SKM-1 (cell line): ENCODE measurements at regions not wholly inside any gene's neighbourhood (a gene's known extent, or its start where the extent isn't known, plus 50 kb on each side); places are given as distances from the start of the nearest gene placed in this dataset.
"Not testable (repeated sequence)": the region's sequence is repeated elsewhere in the genome, so short reads cannot be mapped to it uniquely, and the experiment has no call there.

Experiments used
- DNase-seq: peaks from one replicate; lab custom pipeline; 2025; ENCODE audit not compliant: unreplicated experiment; lab: John Stamatoyannopoulos, UW

DNA sequence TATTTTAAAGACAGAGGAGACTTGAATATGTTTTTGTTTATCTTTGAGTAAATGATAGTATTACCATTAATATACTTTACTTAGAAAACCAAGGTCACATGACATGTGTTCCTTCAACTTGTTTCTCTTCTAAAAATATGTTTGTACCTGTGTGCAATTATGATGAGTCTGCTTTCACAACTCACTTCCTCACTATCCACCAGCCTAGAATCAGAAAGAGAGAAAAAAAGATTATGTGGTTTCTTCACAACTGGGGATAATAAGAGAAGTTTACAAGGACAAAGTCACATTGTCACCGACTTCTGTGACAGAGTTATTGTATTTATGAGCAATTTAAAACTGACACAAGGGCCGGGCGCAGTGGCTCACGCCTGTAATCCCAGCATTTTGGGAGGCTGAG is 1112.1 kb downstream of the RPA4 start:
- no peak for DNase-seq

DNA sequence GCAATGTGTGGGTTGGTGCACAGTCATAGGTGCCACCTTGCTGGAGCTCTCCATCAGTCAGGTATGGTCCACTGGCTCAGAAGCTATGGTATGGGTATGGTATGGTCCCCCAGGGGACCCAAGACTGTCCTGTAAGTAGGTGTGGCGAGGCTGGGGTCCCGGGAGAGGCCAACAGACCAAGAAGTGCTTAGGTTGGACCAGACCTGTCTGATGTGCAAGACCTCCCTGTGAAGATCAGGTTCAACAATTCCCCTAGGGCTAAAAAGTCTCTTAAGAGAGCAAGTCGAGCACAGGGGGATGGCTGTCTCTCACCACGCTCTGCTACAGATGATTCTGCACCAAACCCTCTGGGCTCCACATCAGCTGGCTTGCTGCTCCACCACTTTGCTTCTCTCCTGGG is 1145.0 kb downstream of the RPA4 start:
- no peak for DNase-seq

DNA sequence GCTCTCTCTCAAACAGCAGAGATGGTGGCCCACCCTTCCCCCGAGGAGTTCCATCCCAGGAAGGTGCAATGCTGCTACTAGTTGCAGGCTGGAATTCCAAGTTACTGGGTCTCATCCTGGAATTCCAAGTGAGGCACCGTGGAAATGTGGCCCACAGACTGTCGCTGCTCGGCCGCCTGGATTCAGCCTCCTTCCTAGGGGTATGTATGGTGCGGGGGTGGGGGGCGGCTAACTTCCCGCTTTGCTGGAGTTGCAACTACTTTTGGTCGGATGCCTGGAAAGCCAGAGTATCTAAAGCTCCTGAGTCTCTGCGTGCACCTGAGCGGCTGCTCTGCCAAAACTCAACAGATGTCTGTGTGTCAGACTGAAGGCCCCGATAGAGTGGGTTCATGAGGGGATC is 1146.2 kb downstream of the RPA4 start:
- DNase-seq, result no peak

DNA sequence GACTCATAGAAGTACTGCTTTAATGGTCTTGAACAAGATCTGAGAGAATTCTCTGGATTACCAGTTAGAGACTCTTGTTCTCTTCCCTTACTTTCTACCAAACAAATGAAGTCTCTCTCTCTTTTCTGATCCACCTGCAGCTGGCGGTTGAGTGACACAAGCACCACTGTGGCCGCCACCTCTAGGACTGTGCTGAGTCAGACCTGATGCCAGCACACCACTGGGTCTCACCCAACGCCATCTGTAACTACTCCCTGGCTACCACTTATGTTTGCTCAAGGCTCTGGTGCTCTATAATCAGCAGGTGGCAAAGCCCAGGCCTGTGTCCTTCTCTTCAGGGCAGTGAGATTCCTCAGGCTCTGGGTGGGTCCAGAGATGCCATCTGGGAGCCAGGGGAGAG is 1173.5 kb downstream of the RPA4 start:
- no peak for DNase-seq

DNA sequence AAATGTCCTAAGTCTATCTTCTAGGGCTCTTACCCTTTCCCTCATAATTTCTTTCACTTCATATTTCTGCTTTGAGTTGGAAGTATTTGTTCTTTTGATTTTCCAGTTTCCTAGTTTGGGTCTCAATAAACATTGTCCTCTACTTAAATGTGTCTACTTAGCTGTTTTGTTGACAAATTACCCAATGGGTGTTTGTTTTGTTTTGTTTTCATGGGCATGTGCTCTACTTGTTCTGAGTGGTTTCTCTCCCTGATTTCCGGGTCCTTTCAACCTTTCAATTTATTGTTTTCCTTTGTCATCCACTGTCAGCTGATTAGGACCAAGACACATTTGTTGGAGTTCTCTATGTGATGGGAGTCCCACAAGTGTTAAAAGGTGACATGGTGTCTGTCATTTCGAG is 1181.4 kb downstream of the RPA4 start:
- no peak for DNase-seq

DNA sequence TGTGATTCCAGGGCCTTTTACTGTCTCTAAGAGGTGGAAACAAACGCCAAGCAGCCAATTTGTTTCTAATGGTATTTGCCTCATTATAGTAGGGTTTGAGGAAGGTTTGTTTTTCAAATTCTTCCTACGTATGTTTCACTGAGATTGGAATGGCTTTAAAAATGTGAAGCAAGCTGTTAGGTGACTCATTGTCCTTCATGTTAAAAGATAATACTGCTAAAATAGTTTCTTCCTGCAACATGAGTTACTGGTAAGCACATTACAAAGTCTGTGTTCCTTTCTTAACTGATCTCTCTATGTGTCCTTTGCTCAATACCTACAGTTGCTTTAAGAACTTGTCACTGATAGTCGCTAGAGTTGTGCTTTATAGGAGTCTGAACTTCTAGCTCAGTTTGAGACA is 1183.9 kb downstream of the RPA4 start:
- no peak for DNase-seq

DNA sequence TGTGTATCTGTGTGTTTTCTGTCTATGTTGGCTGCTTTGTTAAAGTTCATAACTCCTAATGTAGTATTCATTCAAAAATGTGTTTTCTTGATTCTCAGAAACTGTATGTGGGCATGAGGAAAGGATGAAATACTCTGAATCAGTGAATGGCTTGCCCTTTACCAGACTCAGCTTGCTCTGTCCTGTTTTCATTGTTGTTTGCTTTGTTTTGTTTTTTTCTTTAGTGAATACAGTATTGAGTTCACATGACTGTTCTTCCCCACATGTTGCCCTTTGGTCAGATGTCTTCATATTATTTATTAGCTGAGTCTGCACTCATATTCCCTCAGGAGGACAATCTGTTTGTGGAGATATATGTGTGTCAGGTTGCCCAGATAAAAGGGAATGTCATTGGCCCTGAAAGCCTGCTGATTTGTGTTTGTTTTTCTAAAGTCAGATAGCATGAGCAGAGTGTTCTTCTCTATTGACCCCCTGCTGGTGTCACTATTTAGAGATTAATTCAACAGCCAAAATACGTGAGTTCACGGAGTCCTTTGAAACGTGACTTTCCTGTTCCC is 1184.4 kb downstream of the RPA4 start:
- DNase-seq, result no peak

DNA sequence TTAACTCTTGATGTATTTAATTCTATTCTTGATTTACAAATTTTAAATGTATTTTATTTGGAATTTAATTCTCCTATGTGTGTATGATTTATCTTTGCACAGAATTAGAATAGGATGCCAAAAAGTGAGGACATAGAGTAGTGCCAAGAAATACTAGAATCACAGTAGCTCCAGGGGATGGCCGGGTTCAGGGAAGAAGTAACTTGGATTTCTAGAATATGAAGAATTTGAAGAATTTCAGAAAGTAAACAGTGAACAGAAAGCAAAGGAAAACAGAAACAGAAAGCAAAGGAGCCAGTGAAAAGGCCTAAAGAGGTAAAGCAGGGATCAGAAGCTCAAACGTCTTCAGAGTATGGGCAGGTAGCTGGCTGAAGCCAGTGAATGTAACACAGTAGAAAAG is 1187.6 kb downstream of the RPA4 start:
- no peak for DNase-seq

DNA sequence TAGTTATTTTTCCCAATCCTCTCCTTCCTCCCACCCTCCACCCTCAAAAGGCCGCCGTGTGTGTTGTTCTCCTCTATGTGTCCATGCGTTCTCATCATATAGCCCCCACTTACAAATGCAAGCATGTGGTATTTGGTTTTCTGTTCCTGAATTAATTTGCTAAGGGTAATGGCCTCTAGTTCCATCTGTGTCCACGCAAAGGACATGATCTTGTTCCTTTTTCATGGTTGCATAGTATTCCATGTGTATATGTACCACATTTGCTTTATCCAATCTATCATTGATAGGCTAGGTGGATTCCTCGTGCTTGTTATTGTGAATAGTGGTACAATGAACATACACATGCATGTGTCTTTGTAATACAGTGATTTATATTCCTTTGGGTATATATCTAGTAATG is 1193.7 kb downstream of the RPA4 start:
- DNase-seq, result no peak

DNA sequence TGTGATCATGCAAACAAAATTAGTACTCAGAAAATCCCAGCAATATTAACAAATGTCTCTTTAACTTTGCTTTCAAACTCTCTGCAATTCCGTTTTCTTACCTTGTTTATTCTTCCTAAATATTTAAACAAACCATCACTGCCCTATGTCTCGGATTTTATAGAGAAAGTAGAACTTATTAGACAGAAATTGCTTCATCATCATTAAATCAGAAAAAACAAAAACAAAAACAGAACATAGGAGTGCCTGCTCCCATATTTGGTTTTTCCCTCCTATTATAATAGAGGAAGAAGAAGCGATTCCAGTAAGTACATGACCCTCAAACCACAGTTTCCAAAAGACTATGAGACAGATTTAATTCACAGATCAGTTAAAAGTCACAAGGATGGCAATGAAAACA is 1228.0 kb downstream of the RPA4 start:
- no peak for DNase-seq

DNA sequence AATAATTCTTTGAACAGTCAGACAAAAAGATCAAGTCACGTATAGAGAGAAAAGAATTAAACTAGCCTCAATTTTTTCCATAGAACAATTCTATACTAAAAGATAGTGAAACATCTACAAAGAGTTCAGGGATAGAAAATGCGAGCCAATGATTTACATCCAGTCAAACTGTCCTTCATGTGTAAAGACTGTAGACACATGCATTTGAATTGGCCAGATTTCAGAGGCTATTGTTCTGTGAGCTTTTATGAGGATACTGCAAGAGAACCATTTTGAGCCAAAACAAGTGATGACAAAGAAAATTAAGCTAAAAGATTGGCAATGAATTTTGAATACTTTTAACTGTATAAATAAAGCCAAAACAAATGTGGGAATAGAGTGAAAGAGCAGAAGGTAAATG is 1230.3 kb downstream of the RPA4 start:
- no peak for DNase-seq

DNA sequence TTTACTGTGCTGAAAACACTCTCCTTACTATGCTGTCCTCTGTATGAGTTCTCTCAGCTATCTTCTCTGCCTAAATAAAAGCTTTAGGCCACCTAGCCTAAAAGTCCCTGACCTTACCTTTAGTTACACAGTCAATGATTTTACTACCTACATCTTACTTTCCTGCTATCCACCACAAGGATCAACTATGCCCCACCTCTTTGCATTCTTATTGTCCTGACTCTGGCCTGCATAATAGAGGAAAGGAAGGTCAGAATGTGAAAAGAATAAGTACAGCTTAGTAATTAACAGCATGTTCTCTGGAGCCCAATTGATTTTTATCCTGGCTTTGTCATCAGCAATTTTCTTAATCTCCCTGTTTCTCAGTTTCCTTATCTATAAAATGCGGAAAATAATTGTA is 1257.8 kb downstream of the RPA4 start:
- no peak for DNase-seq

DNA sequence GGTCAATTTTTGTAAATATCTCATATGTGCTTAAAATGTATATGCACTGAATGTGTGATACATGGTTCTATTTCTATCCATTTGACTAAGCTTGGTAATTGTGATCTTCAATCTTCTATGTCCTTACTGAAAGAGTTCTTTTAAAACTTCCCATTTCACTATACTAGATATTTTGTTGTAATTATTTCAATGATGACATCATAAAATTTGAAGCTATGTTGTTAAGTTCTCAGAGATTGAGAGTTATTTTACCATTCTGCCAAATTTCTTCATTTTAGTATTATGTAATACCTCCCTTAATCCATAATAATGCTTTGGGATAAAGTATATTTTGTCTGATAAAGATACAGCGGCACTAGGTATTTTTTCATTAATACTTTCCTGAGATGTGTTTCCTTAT is 1307.3 kb downstream of the RPA4 start:
- DNase-seq, result no peak

DNA sequence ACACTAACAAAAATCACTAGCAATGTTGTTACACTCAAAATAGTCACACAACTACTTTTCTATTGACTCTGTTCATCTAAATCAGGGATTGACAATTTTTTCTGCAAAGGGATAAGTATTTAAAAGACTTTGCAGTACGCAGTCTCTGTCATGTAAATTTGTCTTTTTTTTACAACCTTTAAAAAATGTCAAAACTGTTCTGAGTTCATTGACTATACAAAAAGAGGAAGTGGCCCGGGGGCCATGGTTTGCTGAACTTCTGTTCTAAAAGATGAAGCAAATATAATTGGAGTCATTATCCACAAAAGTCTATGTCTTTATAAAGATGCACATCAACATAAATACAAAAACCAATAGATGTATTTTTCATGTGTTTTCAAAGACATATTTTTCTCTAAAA is 1310.3 kb downstream of the RPA4 start:
- no peak for DNase-seq

DNA sequence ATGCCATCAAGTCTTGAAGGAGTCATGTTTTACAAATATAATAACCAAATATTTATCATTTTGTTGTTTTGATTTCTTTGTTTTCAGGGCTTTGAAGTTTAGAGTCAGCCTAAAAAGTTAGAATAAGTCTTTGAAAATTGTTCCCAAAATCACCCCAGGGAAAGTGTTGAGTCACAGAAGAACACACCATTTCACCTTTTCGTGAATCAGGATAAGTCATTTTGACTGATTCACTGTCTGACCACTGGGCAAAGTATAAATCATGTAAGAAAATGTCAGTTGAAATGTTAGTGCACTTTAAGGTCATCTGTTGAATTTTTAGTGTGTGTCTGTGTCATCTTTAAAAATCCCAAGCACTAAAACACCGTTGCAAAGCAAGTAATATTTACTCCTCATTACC is 1320.1 kb downstream of the RPA4 start:
- no peak for DNase-seq

DNA sequence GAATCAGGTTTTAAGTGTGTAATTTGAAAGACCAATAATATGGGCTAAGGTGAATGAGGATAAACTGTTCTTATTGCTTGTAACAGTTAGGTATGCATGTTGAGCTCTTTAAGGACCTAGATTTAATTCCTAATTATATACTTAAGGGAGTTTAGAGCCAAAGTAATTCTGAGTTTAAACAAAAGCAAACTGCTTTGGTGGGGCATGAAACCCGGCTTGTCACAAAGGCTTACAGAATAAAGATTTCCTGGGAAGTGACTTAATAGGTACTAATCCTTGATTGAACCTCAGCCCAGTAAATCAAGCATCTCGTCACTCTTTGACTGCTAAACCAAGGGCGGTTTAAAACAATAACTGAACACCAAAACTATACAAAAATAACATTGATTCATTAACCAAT is 1324.2 kb downstream of the RPA4 start:
- no peak for DNase-seq

DNA sequence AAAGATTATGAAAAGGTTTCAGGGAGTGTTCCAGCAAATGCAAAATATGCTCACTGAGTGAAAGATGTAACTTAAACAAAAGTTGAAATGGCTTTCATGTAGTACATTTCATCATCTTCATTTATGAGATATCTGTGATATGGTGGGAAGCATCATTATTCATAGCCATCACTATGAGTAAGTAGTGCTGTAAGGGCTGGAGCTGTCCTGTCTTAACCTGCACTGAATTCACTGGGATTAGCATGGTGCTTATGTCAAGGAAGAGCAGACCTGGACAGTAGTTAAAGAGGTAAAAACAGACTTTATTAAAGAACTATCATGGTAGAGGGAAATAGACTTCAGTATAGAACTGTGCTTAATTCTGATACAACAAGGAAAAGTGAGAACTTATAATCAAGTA is 1347.3 kb downstream of the RPA4 start:
- DNase-seq, result no peak

DNA sequence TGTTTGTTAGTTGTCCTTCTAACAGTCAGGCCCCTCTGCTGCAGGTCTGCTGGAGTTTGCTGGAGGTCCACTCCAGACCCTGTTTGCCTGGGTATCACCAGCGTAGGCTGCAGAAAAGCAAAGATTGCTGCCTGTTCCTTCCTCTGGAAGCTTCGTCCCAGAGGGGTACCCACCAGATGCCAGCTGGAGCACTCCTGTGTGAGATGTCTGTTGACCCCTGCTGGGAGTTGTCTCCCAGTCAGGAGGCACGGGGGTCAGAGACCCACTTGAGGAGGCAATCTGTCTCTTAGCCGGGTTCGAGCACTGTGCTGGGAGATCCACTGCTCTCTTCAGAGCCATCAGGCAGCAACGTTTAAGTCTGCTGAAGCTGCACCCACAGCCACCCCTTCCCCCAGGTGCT is 1356.4 kb downstream of the RPA4 start:
- not testable (repeated sequence) for DNase-seq

DNA sequence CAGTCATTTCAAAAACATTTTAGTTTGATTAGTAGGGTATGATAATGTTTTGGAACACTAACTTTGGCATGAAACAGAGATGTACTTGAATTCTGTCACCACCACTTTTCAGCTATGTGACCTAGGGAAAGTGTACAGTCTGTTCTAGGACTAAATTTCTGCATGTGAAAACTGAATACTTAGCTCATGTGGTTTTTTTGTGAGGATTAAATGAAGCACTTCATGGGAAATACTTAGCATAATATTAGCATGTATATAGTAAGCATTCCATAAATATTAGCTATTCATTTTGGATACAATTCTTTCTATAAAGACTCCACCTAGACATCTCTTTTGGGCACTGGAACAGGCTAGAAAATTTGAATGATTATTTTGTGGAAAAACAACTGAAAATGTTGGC is 1379.4 kb downstream of the RPA4 start:
- DNase-seq, result no peak

DNA sequence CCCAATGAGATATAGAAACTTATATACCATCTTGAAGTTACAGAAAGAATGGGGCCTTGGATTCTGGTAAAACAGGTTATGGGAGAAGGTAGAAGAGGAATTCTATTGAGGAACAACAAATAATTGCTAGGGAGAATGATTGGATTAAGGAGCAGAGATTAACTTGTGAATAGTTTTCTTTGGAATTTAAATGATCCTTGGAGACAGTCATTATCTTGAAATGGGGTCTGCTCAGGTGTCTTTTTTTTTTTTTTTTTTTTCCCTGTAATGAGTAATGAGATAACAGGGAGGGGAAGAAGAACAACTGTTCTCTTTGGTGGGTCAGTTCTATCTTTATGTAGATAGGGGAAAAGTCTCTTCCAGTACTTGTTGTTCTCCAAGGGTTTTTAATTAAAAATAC is 1406.0 kb downstream of the RPA4 start:
- no peak for DNase-seq

DNA sequence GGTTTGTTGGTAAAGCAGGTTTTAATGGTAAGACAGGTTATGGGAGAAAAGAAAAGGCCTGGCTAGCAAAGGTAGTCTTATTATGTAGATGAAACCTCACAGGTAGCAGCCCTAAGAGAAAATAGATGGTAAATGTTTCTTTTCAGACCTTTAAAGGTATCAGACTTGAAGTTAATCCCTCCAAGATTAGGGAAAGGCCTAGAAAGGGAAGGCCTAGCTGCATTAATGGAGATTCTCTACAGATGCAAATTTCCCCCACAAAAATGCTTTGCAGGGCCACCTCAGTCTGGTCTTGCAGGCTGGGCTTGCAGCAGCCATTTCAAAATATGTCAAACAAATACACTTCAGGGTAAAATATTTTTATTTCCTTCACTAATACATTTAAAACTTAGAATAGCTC is 1410.6 kb downstream of the RPA4 start:
- DNase-seq, result no peak

DNA sequence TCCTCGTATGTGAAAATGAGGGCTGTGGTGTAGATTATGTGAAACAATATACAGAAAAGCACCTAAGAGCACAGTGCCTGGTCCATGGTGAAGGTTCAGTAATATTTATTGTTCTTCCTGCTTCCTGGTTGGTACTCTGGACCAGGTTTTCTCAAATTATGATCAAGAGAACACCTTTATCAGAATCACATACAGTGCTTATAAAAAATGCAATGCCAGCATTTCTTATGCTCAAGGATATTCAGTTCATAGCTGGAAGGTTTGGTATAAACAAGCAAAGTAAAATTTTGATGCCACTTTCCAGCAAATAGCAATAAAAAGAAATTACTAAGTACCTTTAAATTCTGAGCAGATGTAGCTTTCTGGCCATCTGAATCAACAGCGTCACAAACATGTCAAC is 1412.4 kb downstream of the RPA4 start:
- no peak for DNase-seq

DNA sequence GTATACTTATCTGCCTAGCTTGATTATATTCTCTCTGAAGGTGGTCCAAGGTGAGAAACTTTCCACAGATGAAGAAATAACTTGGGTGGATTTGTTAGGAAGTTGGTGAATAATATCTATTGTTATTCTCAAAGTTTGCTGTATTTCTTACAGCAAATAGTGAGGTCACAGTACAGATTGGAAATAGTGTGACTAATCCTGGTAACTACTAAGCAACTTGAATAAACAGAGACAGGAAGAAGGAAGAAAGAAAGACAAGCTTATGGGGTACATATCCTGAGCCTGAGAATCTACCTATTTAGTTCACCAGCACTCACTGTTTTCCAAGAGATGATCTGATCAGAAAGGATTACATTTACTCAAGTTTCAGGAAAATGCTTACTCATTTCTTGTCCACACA is 1416.1 kb downstream of the RPA4 start:
- DNase-seq, result no peak

DNA sequence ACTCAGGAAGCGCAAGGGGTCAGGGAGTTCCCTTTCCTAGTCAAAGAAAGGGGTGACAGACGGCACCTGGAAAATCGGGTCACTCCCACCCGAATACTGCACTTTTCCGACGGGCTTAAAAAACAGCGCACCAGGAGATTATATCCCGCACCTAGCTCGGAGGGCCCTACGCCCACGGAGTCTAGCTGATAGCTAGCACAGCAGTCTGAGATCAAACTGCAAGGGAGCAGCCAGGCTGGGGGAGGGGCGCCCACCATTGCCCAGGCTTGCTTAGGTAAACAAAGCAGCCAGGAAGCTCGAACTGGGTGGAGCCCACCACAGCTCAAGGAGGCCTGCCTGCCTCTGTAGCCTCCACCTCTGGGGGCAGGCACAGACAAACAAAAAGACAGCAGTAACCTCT is 1416.8 kb downstream of the RPA4 start:
- not testable (repeated sequence) for DNase-seq
